GM19468 (cell line): ENCODE measurements at regions not wholly inside any gene's neighbourhood (a gene's known extent, or its start where the extent isn't known, plus 50 kb on each side); places are given as distances from the start of the nearest gene placed in this dataset.

ENCODE experiments used
- ATAC-seq: cut with Tn5 transposase; IDR thresholded peaks from one replicate; pipeline ENCODE4 v1.9.1; 2021; ENCODE audit warnings: mild to moderate bottlenecking, moderate library complexity, moderate number of reproducible peaks; ENCODE audit not compliant: unreplicated experiment; ENCODE audit errors: extremely low read depth

GRCh38 chr3:19734453-19734852 lies 199.6 kb downstream of the EFHB start:
- ATAC-seq = no peak

GRCh38 chr3:19725000-19725399 lies 209.0 kb downstream of the EFHB start:
- ATAC-seq = no peak

GRCh38 chr3:19717736-19718135 lies 216.3 kb downstream of the EFHB start:
- ATAC-seq = no peak

- no peak for ATAC-seq
These were observed 222.7 kb downstream of the EFHB start for GRCh38 chr3:19711160-19711782.

- no peak for ATAC-seq
These were observed 231.5 kb downstream of the EFHB start for GRCh38 chr3:19702416-19703078.

- ATAC-seq = no peak
These were observed 245.2 kb downstream of the EFHB start for GRCh38 chr3:19688767-19689166.

- no peak for ATAC-seq
These were observed 265.9 kb downstream of the EFHB start for GRCh38 chr3:19668163-19668562.

- no peak for ATAC-seq
These were observed 271.5 kb downstream of the EFHB start for GRCh38 chr3:19662486-19662885.

- no peak for ATAC-seq
These were observed 281.7 kb downstream of the EFHB start for GRCh38 chr3:19652336-19652735.

GRCh38 chr3:19645093-19645492 lies 288.9 kb downstream of the EFHB start:
- ATAC-seq = no peak

- ATAC-seq = no peak
These were observed 289.6 kb downstream of the EFHB start for GRCh38 chr3:19644405-19644804.

- ATAC-seq = no peak
These were observed 292.6 kb downstream of the EFHB start for GRCh38 chr3:19641408-19641807.

GRCh38 chr3:19632099-19633074 lies 301.6 kb downstream of the EFHB start:
- ATAC-seq = no peak

GRCh38 chr3:19598870-19599269 lies 335.1 kb downstream of the EFHB start:
- ATAC-seq = no peak

GRCh38 chr3:19596408-19596807 lies 337.6 kb downstream of the EFHB start:
- ATAC-seq = peak; percentile 45

- no peak for ATAC-seq
These were observed 338.1 kb downstream of the EFHB start for GRCh38 chr3:19595884-19596283.
